Body of pancreas (tissue), 4 donors: ENCODE measurements at regions not wholly inside any gene's neighbourhood (a gene's known extent, or its start where the extent isn't known, plus 50 kb on each side); places are given as distances from the start of the nearest gene placed in this dataset.

Experiments used
- ATAC-seq: fragments of 150-250 bp; one replicate; pipeline ENCODE4 v1.9.1; 2016
- DNase-seq, 4 donors: peaks; one replicate each; pipeline ENCODE4 v3.0.0-alpha.2; 2019
- H3K27ac ChIP-seq, 4 donors: fragments of 200-600 bp; sonication (generic); 1 replicate in 3 of 4; 2 replicates in 1 of 4; pipeline versions ENCODE4 v1.5.1 to v1.6.1; 2016 to 2019; ENCODE audit warnings: mild to moderate bottlenecking in 1 of 4, mixed read lengths in 1 of 4, moderate library complexity in 1 of 4
- H3K27me3 ChIP-seq, 2 donors: fragments of 200-600 bp; sonication (generic); one replicate each; pipeline ENCODE4 v1.6.0; 2016; ENCODE audit warnings: mild to moderate bottlenecking in 1 of 2
- H3K36me3 ChIP-seq, 2 donors: fragments of 200-600 bp; sonication (generic); replicated peaks in 1 of 2; 2 replicates each; pipeline ENCODE4 v1.5.1; 2016; ENCODE audit warnings: low read depth in 2 of 2; ENCODE audit not compliant: insufficient read depth in 1 of 2
- H3K4me1 ChIP-seq: fragments of 200-600 bp; sonication (generic); one replicate; pipeline ENCODE4 v1.6.0; 2016
- H3K4me3 ChIP-seq, 2 donors: fragments of 200-600 bp; sonication (generic); 1 replicate in 1 of 2; 2 replicates in 1 of 2; pipeline ENCODE4 v1.5.1; 2016 to 2019
- H3K9me3 ChIP-seq, 3 donors: fragments of 200-600 bp; sonication (generic); 1 replicate in 2 of 3; 2 replicates in 1 of 3; pipeline ENCODE4 v1.5.1; 2016
- CTCF ChIP-seq, 7 experiments: fragments of 450-650 bp in 4 of 7; fragments of 200-600 bp in 3 of 7; sonication (generic) in 3 of 7; IDR thresholded peaks; one replicate each; pipeline ENCODE4 v1.5.1; 2016 to 2019; ENCODE audit warnings: antibody characterized with exemption in 7 of 7
- POLR2A ChIP-seq, 3 donors: fragments of 450-650 bp; IDR thresholded peaks; one replicate each; pipeline ENCODE4 v1.6.1; 2016; ENCODE audit warnings: antibody characterized with exemption in 3 of 3, mild to moderate bottlenecking in 2 of 3
- WGBS, 2 donors: methylation state at CpG; one replicate each; pipeline ENCODE4 v1.1.5; 2017; 5-methylcytosine and 5-hydroxymethylcytosine counted together
- intact Hi-C: fragments of 100-400 bp; cut with DNase I; formaldehyde crosslinking; loops from one replicate; pipeline ENCODE4 v1.15.1; 2023

- Histone ChIP-seq H3K9me3 (no peaks in the 10 kb centered on the region), H3K27me3 (no peaks in the 10 kb centered on the region), H3K4me1 (no peaks in the 10 kb centered on the region), H3K4me3 (no peak overlapping the region), H3K36me3 (no peaks in the 10 kb centered on the region), H3K27ac (no peak overlapping the region)
- TF ChIP-seq POLR2A (IDR thresholded peaks at IDR 0.05) (no peak), CTCF (IDR thresholded peaks at IDR 0.05) (no peak)
- ATAC-seq, result no peak
- intact Hi-C loops, result no loop called here
- WGBS, 2 donors, result 77 to 100% methylated on average over 2 of the region's 2 CpGs
- no peak for DNase-seq
Observed at GRCh38 chr13:98089246-98089645, 53.6 kb upstream of the FARP1 start.

GRCh38 chr13:98092888-98093287, 50.0 kb upstream of the FARP1 start:
- WGBS, 2 donors, result 75 to 80% methylated on average over 6 of the region's 6 CpGs
- no peak for ATAC-seq
- TF ChIP-seq CTCF (IDR thresholded peaks at IDR 0.05), result no peak
- TF ChIP-seq POLR2A (IDR thresholded peaks at IDR 0.05), result no peak
- Histone ChIP-seq H3K27me3 (no peaks in the 10 kb centered on the region), H3K36me3 (no peaks in the 10 kb centered on the region), H3K4me1 (no peaks in the 10 kb centered on the region), H3K9me3 (no peaks in the 10 kb centered on the region), H3K27ac (no peak overlapping the region), H3K4me3 (no peak overlapping the region)
- intact Hi-C loops, result no loop called here
- no peak for DNase-seq
